Fibroblast of lung (primary cell): ENCODE measurements at regions not wholly inside any gene's neighbourhood (a gene's known extent, or its start where the extent isn't known, plus 50 kb on each side); places are given as distances from the start of the nearest gene placed in this dataset.

ENCODE experiments used
- DNase-seq, 2 donors: peaks; one replicate each; pipeline versions ENCODE4 v3.0.0 to v3.0.0-alpha.2; 2010; ENCODE audit warnings: low read depth in 2 of 2
- H2AFZ ChIP-seq: 2 replicates; pipeline ENCODE4 v1.5.1; 2012; ENCODE audit warnings: low read length, control low read depth, inconsistent platforms
- H3K27ac ChIP-seq: 2 replicates; pipeline ENCODE4 v1.5.1; 2011; ENCODE audit warnings: low read length, control low read depth; ENCODE audit not compliant: insufficient read depth
- H3K27me3 ChIP-seq: 2 replicates; pipeline ENCODE4 v1.5.1; 2011; ENCODE audit warnings: mild to moderate bottlenecking, low read length; ENCODE audit not compliant: control insufficient read depth, insufficient read depth
- H3K36me3 ChIP-seq: 2 replicates; pipeline ENCODE4 v1.5.1; 2011; ENCODE audit warnings: low read length; ENCODE audit not compliant: control insufficient read depth, insufficient read depth
- H3K4me1 ChIP-seq: 2 replicates; pipeline ENCODE4 v1.5.1; 2011; ENCODE audit warnings: low read length; ENCODE audit not compliant: control insufficient read depth, insufficient read depth; ENCODE audit errors: extremely low read depth
- H3K4me2 ChIP-seq: 2 replicates; pipeline ENCODE4 v1.5.1; 2011; ENCODE audit warnings: low read length, control low read depth; ENCODE audit not compliant: insufficient read depth; ENCODE audit errors: extremely low read depth
- H3K4me3 ChIP-seq, 4 experiments: fragments of 200-600 bp in 1 of 4; sonication (generic) in 1 of 4; replicated peaks in 1 of 4; 2 replicates each; pipeline ENCODE4 v1.5.1; 2011 to 2016; ENCODE audit warnings: low read length in 4 of 4, low read depth in 3 of 4, mild to moderate bottlenecking in 3 of 4, control low read depth in 2 of 4, inconsistent platforms in 1 of 4, mixed read lengths in 1 of 4; ENCODE audit not compliant: insufficient read depth in 1 of 4; ENCODE audit errors: control extremely low read depth in 1 of 4
- H3K79me2 ChIP-seq: 2 replicates; pipeline ENCODE4 v1.5.1; 2012; ENCODE audit warnings: mild to moderate bottlenecking, low read length, inconsistent platforms; ENCODE audit not compliant: control insufficient read depth, insufficient read depth
- H3K9ac ChIP-seq: 2 replicates; pipeline ENCODE4 v1.5.1; 2011; ENCODE audit warnings: mild to moderate bottlenecking, low read length, control low read depth; ENCODE audit not compliant: insufficient read depth
- H3K9me3 ChIP-seq: 2 replicates; pipeline ENCODE4 v1.5.1; 2012; ENCODE audit warnings: low read depth, low read length; ENCODE audit not compliant: control insufficient read depth, insufficient read depth
- H4K20me1 ChIP-seq: 2 replicates; pipeline ENCODE4 v1.5.1; 2011; ENCODE audit warnings: low read length; ENCODE audit not compliant: control insufficient read depth, insufficient read depth; ENCODE audit errors: extremely low read depth
- EZH2 ChIP-seq: IDR thresholded peaks from 2 replicates; pipeline ENCODE4 v1.5.1; 2012; ENCODE audit warnings: low read length, control low read depth, mild to moderate bottlenecking; ENCODE audit errors: missing control alignments
- TF ChIP-seq, protein P1 (sequence below), 2 donors: IDR thresholded peaks in 1 of 2; conservative IDR thresholded peaks in 1 of 2; 1 replicate in 1 of 2; 2 replicates in 1 of 2; pipeline ENCODE4 v1.5.1; 2011 to 2012; ENCODE audit warnings: low read length in 2 of 2, control low read depth in 1 of 2, inconsistent platforms in 1 of 2, low read depth in 1 of 2, mild to moderate bottlenecking in 1 of 2

DNA sequence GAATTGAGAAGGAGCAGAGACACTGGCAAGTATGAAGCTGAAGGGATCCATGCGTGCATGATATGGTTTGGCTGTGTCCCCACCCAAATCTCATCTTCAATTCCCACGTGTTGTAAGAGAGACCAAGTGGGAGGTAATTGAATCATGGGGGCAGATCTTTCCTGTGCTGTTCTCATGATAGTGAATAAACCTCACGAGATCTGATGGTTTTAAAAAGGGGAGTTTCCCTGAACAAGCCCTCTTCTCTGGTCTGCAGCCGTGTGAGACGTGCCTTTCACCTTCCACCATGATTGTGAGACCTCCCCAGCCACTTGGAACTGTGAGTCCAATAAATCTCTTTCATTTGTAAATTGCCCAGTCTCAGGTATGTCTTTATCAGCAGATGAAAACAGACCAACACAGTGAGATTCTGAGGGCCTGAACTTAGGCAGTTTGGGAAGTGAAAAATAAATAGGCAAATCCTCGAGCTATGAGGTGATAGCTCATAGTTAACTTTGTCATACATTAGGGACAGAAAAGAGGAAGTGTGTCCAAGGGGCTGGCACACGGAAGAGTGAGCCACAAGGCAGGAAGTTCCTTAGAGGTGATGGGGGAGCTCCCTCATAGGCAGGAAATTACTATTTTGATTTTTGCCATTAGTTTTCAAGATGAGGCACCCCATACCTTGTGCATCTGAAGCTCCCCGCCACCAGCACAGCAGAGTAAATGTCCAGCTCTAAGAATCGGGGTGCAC, 658.8 kb upstream of the ID2 start:
- Histone ChIP-seq H3K27me3 (no peaks in the 10 kb centered on the region), H2AFZ (no peak overlapping the region), H3K4me1 (no peaks in the 10 kb centered on the region), H3K9ac (no peak overlapping the region), H3K4me2 (no peak overlapping the region), H3K27ac (no peak overlapping the region), H3K79me2 (no peaks in the 10 kb centered on the region), H4K20me1 (no peaks in the 10 kb centered on the region), H3K9me3 (no peaks in the 10 kb centered on the region), H3K4me3 (no peak overlapping the region), H3K36me3 (no peaks in the 10 kb centered on the region)
- no peak for DNase-seq
- no peak for TF ChIP-seq EZH2
- TF ChIP-seq, protein P1, sequence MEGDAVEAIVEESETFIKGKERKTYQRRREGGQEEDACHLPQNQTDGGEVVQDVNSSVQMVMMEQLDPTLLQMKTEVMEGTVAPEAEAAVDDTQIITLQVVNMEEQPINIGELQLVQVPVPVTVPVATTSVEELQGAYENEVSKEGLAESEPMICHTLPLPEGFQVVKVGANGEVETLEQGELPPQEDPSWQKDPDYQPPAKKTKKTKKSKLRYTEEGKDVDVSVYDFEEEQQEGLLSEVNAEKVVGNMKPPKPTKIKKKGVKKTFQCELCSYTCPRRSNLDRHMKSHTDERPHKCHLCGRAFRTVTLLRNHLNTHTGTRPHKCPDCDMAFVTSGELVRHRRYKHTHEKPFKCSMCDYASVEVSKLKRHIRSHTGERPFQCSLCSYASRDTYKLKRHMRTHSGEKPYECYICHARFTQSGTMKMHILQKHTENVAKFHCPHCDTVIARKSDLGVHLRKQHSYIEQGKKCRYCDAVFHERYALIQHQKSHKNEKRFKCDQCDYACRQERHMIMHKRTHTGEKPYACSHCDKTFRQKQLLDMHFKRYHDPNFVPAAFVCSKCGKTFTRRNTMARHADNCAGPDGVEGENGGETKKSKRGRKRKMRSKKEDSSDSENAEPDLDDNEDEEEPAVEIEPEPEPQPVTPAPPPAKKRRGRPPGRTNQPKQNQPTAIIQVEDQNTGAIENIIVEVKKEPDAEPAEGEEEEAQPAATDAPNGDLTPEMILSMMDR (conservative IDR thresholded peaks at IDR 0.05 in 1 of 2, IDR thresholded peaks at IDR 0.05 in 1 of 2; ENCODE audit: low read depth in 1 of 2, low read length in 2 of 2): no peak

DNA sequence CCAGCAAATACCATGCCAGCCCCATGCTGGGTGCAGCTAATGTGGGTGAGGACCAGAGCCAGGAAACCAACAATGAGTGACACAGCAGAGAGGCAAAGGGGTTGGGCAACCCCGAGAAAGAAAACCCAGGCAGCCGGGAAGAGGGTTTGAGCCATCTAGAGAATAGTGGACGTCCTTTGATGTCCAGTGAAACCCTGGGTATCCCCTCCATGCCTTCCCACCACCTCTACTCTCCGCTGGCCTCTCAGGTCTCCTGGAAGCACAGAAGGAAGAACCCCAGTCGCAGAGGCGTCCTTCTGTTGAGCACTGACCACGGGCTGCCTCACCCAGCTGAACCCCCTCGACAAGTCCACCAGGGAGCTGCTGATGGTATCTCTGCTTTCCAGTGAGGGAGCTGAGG, 657.4 kb upstream of the ID2 start:
- Histone ChIP-seq H3K4me3 (no peak overlapping the region), H3K4me2 (no peak overlapping the region), H3K27ac (no peak overlapping the region), H3K4me1 (no peaks in the 10 kb centered on the region), H3K36me3 (no peaks in the 10 kb centered on the region), H3K9ac (no peak overlapping the region), H4K20me1 (no peaks in the 10 kb centered on the region), H3K9me3 (no peaks in the 10 kb centered on the region), H3K27me3 (no peaks in the 10 kb centered on the region), H3K79me2 (no peaks in the 10 kb centered on the region), H2AFZ (no peak overlapping the region)
- DNase-seq: no peak
- TF ChIP-seq, protein P1 (conservative IDR thresholded peaks at IDR 0.05 in 1 of 2, IDR thresholded peaks at IDR 0.05 in 1 of 2; ENCODE audit: low read depth in 1 of 2, low read length in 2 of 2): no peak
- no peak for TF ChIP-seq EZH2

DNA sequence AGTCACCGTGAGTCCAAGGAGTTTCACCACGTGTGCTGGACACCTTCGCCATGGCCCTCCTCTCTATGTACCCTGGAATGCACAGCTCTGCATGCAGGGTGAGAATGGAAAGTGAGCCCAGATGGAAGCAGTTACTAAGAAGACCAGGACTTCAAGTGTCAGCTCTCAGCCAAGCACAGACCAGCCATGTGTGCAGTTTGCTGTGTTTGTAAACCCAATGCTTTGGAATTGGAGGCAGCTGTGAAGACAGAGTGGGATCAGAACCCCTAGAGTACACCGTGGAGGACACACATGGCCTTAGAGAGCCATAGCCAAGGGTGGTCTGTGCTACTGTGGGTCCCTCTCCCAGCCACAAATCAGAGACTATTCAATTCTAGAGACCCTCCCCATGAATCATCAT, 655.5 kb upstream of the ID2 start:
- H3K9me3 ChIP-seq: no peaks in the 10 kb centered on the region
- H3K27ac ChIP-seq: no peak overlapping the region
- no peaks in the 10 kb centered on the region for H3K36me3 ChIP-seq
- no peaks in the 10 kb centered on the region for H3K4me1 ChIP-seq
- no peak overlapping the region for H3K4me2 ChIP-seq
- no peaks in the 10 kb centered on the region for H4K20me1 ChIP-seq
- DNase-seq: no peak
- TF ChIP-seq, protein P1 (conservative IDR thresholded peaks at IDR 0.05 in 1 of 2, IDR thresholded peaks at IDR 0.05 in 1 of 2; ENCODE audit: low read depth in 1 of 2, low read length in 2 of 2): no peak
- TF ChIP-seq EZH2: no peak
- H2AFZ ChIP-seq: no peak overlapping the region
- H3K4me3 ChIP-seq: no peak overlapping the region
- H3K9ac ChIP-seq: no peak overlapping the region
- no peaks in the 10 kb centered on the region for H3K79me2 ChIP-seq
- peaks cover 3% of the 10 kb centered on the region for H3K27me3 ChIP-seq
